HG03139 (cell line): ENCODE measurements at regions not wholly inside any gene's neighbourhood (a gene's known extent, or its start where the extent isn't known, plus 50 kb on each side); places are given as distances from the start of the nearest gene placed in this dataset.
"Not testable (repeated sequence)": the region's sequence is repeated elsewhere in the genome, so short reads cannot be mapped to it uniquely, and the experiment has no call there.

ENCODE experiments used
- ATAC-seq: cut with Tn5 transposase; IDR thresholded peaks from one replicate; pipeline ENCODE4 v1.9.1; 2021; ENCODE audit not compliant: unreplicated experiment

DNA sequence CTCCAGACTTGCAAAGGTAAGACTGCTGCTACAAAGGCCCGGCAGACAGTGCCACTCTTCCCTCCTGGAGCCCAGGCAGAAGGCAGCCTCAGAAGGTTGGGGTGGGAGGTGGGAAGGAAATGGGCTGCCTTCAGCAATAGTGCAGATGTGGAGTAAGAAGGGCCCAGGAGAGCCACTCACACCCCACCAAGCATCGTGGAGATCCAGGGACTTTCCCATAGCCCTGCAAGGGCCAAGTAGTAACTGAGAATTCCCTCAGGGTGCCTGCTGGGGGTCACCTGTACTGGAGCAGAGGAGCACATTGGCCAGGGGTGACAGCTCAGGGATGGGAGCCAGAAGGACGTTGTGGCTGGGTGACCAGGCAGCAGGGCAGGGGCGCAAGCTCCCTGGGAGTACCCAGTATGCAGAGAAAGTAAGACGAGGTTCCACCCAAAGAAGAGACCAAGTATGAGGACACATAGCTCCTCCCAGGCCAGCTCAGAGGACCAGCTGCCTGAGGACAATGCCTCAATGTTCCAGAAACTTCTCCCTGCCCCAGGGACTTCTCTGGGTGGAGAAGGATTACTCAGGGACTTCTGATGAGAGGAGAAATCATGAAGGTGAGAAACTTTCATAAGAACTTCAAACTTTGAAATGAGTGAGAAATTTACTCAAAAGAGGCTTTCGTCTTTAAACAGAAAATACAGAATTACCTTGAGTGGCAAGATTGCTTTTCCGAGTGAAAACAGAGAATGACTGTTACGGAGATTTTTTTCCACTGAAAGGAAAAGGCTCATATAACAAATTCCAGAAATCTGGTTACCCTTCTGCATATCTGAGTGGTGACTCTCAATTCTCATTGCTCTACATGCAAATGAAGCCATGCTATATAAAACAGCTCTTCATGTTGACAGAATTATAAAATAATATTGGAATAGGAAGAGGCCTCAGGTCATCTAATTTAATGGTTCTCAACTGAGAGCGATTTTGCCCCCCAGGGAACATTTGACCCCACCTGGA, 87.9 kb upstream of the TRIO start:
- ATAC-seq, result no peak

DNA sequence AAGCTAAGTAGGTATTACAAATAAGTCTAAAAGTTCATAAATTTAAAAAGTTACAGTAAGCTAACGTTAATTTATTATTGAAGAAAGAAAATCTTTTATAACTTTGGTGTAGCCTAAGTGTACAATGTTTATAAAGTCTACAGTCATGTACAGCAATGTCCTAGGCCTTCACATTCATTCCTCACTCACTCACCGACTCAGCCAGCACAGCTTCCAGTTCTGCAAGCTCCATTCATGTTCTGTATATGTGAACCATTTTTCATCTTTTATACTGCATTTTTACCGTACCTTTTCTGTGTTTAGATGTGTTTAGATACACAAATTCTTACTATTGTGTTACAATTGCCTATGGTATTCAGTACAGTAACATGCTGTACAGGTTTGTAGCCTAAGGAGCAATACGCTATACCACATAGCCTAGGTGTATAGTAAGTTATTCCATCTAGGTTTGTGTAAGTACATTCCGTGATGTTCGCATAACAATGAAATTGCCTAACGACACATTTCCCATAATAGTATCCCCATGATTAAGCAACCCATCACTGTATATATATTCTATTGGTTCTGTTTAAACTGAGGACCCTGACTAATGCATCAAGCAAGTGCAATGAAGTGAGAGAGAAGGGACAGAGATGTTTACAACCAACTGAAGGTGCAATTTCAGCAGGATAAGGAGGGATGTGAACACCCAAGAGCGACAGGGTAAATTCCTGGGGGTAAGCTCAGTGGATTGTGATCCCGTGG, 88.9 kb upstream of the TRIO start:
- ATAC-seq, result no peak

DNA sequence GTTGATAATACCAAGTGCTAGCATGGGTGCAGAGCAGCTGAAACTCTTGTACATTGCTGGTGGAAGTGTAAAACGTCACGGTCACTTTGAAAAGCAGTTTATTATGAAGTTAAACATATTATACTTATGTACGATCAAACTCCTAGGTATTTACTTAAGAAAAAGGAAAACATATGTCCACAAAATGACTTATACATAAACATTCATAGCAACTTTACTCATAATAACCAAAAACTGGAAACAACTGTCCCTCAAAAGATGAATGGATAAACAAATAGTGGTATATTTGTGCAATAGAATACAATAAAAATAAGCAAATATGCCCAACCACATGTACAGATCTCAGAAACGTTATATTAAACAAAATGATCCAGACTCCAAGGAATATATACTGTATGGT, 92.3 kb upstream of the TRIO start:
- ATAC-seq, result no peak

- ATAC-seq, result no peak
Measured at GRCh38 chr5:14048434-14048833, 94.7 kb upstream of the TRIO start.

DNA sequence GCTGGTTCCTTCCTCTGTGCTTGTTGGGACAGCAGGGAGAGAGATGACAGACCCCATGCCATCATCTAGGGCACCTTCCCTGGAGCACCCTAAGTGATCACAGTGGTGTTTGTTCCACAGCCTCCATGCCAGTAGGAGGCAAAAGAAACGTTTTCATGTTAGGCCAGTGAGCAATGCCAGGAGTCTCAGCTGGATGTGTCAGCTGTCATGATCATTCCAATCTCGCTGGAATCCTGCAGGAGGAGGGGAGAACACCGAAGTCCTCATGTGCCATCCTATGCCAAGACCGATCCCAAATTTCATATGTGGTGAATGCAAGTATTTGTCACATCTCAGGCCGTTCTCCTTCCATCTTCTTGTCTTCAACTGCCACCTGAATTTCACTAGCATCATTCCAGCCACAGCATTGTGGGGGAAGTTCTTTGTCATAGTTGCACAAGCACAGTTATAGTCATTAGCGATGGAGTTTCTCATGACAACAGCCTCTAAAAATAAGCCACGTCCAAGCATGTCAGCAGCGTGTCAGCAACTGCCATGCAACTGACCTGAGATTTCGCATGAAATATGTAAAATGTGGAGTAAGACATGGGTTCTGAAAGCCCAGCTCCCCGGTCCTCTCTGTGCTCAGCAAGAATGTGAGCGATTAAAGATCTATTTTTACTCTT, 97.2 kb upstream of the DNAH5 start:
- no peak for ATAC-seq

GRCh38 chr5:14040542-14040941, 96.1 kb upstream of the DNAH5 start:
- no peak for ATAC-seq

- no peak for ATAC-seq
Measured at GRCh38 chr5:14039576-14039975, 95.1 kb upstream of the DNAH5 start.

DNA sequence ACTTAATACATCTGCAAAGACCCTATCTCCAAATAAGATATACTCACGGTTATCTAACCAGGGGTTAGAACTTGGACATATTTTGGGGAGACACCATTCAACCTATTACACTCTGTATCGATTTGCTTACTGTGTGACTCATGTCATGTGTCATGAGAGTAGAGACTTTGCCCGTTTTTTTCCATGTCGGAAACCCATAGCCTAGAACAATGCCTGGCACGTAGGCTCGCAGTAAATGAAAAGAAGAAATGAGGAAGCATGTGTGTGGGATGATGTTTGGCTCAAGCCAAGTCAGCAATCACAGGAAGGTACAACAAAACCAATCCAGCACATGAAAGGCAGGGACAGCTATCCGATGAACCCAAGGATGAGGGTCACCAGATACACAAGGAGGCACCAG, 94.6 kb upstream of the DNAH5 start:
- no peak for ATAC-seq

GRCh38 chr5:14038341-14038959, 94.0 kb upstream of the DNAH5 start:
- no peak for ATAC-seq

- ATAC-seq, result no peak
Measured at GRCh38 chr5:14036947-14037346, 92.5 kb upstream of the DNAH5 start.

DNA sequence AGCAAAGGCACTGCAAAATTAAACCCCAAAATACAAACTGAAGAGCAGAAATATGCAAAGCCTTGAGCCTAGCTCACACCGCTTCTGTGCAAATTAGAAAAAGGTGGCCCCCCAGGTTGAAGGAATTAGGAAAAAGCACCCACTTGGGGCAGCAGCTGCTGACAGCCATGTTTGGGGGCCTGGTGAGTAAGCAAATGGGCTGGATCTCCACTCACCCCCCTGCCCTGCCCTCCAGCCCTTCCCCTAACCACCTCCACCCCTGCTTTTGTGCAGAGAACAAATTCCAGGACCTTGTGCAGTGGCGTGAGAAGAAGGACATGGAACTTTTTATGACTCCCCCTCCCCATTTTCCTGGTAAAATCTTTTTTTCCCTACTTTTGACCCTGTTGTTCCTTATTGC, 92.0 kb upstream of the DNAH5 start:
- no peak for ATAC-seq

GRCh38 chr5:14035859-14036503, 91.5 kb upstream of the DNAH5 start:
- ATAC-seq, result no peak

- ATAC-seq, result no peak
Measured at GRCh38 chr5:14034963-14035362, 90.5 kb upstream of the DNAH5 start.

DNA sequence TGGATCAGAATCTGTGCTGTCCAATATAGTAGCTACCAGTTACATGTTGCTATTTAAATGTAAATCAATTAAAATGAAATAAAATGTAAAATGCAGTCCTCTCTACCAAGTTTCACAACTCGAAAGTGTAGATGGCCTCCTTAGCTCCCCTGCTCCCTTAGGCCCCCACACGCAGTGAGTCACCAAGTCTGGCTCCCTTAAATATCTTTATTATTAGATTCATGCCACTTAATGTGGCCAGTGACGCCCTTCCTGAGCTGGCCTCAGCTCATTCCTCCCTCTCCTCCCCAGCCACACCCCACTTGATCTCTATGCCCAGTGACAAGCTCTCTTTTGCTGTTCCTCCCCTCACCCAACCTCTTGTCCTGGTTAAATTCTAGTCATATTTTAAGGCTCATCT, 88.4 kb upstream of the DNAH5 start:
- ATAC-seq, result no peak

GRCh38 chr5:14028938-14029584, 84.6 kb upstream of the DNAH5 start:
- ATAC-seq, result no peak

- no peak for ATAC-seq
Measured at GRCh38 chr5:14028188-14028587, 83.7 kb upstream of the DNAH5 start.

- no peak for ATAC-seq
Measured at GRCh38 chr5:14025569-14026286, 81.2 kb upstream of the DNAH5 start.

GRCh38 chr5:14022971-14023370, 78.5 kb upstream of the DNAH5 start:
- no peak for ATAC-seq

- not testable (repeated sequence) for ATAC-seq
Measured at GRCh38 chr5:14020944-14021343, 76.5 kb upstream of the DNAH5 start.
